Erythroblast (primary cell): ENCODE measurements at regions not wholly inside any gene's neighbourhood (a gene's known extent, or its start where the extent isn't known, plus 50 kb on each side); places are given as distances from the start of the nearest gene placed in this dataset.

Source experiments
- GATA1 ChIP-seq: IDR thresholded peaks from 2 replicates; pipeline ENCODE4 v1.6.1; 2011; ENCODE audit warnings: low read depth, mild to moderate bottlenecking, control low read depth, low read length, moderate library complexity
- POLR2A ChIP-seq: IDR thresholded peaks from 2 replicates; pipeline ENCODE4 v1.6.1; 2011; ENCODE audit warnings: mild to moderate bottlenecking, low read length

GRCh38 chr9:119026120-119026519, 343.1 kb downstream of the BRINP1 start:
- TF ChIP-seq POLR2A = no peak
- TF ChIP-seq GATA1 = no peak
